GM18498 (cell line): ENCODE measurements at regions not wholly inside any gene's neighbourhood (a gene's known extent, or its start where the extent isn't known, plus 50 kb on each side); places are given as distances from the start of the nearest gene placed in this dataset.

Experiments
- ATAC-seq: cut with Tn5 transposase; IDR thresholded peaks from one replicate; pipeline ENCODE4 v1.9.1; 2021; ENCODE audit warnings: mild to moderate bottlenecking, moderate library complexity; ENCODE audit not compliant: unreplicated experiment

DNA sequence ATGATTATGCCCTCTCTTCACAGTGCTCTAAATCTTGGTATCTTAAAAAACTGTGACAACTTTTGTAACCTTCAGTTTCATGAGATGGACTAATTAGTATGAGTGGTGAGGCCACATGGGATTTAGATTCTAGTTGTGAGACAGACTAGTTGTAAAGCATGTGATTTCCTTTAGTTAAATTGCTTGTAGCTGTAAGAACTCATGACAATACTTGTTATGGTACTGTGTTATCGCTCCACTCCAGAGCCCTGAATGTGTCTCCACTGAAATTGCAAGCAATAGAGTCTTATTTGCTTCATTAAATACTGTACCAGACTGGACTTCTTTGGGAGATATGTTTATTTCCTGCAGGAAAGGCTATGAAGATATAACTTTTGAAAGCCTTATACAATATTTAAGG is 1198.3 kb upstream of the CDH6 start:
- ATAC-seq = no peak

DNA sequence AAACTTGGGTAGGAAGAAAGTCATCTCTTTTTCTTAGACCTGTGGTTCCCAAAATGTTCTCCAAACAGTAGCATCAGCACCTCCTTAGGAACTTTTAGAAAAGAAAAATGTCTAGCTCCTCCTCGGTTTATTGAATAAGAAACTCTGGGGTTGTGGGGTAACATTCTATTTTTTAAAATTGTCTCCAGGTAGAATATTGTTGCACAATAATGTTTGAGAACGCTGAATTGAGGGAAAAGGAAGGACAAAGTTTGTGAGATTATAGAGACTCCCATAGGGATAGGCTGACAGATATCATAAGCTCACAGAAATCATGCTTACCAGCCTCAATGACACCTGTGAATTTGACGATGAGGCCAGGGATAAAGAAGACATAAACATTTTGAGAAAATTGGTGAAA is 1199.0 kb upstream of the CDH6 start:
- ATAC-seq = no peak

DNA sequence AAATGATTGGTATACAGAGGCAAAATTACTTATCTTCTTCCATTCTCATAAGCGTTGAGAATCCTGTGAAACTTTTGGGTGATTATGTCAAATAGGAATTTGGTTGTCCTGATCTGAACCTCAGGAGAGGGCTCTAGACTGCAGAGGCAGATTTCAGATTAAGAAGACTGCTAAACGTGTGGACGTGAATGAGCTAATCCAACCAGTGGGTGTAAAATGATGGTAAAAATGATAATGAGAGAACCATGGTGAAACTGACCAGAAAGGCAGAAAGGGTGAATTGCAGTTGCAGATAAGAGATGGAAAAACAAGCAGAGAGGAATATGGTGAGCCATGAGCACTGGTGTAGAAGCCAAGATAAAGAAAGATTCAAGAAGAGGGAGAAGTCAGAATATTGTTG is 1200.2 kb upstream of the CDH6 start:
- ATAC-seq = no peak

DNA sequence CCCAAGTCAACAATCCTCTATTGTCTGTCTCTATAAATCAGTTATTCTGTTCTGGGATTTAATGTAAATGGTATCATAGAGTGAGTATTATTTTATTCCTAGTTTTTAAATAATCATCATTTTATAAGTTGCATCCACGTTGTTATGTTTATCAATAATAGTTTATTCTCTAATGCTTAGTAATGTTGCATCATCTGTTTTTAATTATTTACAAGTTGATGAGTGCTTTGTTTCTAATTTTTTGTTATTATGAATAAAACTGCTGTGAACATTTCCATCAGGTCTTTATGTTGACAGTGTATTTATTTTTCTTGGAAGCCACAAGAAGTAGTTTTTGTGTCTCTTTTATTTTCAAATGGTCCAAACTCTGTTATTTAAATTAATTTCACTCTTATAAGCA is 1201.2 kb upstream of the CDH6 start:
- ATAC-seq = no peak

DNA sequence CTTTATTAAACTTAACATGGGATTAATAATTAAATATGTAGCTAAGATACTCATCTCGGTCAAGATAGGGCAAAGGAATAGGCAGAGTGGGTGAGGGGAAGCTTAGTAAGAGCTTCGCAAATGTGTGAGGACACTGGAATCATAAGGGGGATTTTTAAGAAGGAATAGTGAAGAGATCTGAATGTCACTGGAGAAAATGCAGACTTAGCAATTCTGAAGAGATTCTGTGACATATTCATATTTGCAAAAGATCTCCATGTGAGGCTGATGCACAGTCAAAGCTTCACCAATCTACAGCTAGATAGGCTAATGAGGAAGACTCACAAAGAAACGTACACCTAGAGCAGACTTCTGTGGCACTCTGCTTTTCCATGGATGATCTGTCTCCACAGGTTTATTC is 1202.8 kb upstream of the CDH6 start:
- ATAC-seq = no peak

DNA sequence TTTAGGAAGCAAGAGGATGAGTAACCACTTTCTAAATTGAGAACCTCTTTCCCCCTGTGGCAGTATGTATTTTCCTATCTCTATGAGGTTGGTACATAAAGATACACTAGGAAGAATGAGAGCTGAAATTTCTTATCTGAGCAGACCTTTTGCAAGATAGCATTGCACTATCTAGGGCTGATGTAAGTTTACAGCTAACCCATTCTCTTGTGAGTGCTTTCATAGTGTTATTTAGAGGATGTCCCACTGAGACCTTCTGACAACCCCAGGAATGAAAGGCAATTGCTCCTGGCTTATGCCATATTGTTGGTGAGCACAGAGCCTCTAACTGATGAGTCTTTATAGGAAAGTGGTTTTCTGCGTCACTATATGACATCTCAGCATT is 1209.3 kb upstream of the CDH6 start:
- ATAC-seq = no peak

DNA sequence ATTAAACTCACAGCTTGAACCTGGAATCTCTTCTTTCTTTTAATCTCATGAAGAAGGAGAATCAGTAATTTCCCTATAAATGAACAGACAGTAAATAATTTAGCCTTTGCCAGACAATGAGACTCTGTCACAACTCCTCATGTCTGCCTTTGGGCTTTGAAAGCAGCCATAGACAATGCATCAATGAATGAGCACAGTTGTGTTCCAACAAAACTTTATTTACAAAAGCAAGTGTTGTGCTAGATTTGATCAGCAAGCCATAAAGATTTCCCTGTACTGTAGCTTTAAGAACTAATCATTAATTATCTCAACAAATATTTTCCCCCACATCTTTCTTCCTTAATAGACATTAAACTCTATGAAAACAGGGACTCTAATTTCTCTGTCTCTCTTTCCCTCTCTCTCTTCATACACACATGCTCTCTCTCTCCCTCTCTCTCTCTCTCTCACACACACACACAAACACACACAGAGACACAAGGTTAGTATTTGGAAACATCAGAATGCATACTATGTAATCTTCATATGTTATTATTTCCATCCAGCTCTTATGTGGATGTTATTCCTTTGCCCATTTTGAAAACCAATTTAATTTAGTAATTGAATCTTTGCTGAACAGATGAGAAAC is 1209.8 kb upstream of the CDH6 start:
- no peak for ATAC-seq

DNA sequence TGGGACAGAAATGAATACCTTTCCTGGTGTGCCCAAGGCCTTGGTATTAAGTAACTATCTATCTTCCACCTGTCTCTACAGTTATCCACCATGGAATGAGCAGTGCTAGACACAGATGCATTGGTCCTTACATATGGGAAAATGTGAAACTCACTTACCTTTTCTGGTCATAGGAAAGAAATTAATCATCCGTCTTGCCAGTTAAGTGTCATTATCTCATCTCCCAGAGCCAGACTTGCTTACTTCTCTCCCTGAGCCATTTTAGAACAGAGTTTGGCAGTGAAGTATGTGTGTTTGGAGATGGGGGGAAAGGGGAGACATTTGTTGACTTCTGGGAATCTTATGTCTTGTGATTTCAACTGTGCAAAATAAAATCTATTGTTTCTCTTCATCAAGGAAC is 1211.0 kb upstream of the CDH6 start:
- ATAC-seq = no peak

DNA sequence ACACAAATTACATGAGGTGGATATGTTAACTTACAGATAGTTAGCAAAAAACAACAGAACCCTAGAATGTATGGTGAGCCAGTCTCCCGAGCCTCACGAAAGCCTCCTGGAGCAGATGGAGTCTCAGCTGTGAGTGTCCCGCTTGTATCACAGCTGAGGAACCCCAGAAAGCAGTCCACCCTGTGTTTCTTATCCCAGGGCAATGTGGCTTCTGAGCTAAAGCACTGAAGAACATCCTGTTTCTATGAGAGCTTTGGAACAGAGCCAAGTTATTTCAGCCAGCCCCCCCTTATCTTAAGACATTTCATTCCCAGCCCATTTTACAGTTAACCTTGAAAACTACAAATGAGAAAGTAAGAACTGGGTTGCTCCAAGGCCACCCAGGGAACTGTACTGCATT is 1220.9 kb upstream of the CDH6 start:
- no peak for ATAC-seq

DNA sequence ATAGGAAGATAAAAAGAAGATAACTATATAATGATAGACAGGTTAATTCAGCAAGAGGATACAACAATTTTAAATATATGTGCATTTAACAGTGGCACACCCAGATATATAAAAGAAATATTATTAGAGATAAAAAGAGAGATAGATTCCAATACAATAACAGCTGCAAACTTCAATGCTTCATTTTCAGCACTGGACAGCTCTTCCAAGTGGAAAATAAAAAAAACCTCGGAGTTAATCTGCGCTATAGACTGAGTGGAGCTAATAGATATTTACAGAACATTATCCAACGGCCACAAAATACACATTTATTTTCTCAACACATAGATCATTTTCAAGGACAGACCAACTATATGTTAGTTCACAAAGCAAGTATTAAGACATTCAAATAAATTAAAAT is 1229.5 kb upstream of the CDH6 start:
- ATAC-seq = no peak

DNA sequence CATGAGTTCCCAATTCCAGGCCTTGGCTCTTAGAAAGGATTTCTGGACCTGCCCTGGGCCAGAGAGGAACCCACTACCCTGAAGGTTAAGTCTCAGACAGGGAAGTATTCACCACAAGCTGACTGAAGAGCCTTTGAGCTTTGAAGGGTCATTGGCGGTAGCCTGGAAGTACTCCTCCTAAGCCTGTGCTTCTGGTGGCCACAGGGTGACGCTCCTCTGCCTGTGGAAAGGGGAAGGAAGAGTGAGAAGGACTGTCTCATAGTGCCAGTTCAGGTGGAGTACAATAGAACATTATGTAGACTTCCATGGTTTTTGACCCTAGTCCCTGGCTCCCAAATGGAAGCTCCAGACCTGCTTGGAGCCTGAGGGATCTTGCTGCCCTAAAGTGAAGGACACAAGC is 1233.2 kb upstream of the CDH6 start:
- ATAC-seq = no peak

DNA sequence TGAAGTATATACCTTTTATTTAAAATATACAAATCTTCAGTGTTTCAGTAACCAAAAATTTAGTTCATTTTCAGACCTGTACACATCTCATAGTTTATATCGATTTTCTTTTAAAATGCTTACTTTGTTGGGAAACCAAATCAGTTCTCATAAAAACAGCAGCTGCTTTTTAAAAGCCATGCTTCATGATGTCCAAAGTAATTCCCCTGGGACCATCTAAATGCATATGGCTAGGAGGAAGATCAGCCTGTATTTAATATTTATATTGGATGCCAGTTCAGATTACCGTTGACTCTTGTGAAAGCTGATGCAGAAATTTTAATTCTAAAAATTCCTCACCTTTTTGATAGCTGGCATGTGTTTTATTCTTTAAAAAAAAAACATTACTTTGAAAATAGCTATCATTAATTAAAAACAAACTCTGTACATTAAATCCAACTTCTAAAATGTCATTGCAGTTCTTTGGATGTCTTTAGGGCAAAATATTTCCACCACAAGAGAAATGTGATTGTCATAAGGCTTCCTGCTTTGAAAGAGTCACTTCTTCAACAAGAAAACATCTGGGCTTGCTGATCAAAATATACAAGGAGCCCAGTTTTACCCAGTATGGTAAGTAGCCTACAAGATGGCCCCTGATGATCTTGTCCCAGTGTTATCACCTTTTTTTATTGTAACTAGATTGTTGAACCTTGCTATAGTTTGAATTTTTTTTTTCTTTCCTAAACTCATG is 1242.9 kb upstream of the CDH6 start:
- ATAC-seq = no peak

DNA sequence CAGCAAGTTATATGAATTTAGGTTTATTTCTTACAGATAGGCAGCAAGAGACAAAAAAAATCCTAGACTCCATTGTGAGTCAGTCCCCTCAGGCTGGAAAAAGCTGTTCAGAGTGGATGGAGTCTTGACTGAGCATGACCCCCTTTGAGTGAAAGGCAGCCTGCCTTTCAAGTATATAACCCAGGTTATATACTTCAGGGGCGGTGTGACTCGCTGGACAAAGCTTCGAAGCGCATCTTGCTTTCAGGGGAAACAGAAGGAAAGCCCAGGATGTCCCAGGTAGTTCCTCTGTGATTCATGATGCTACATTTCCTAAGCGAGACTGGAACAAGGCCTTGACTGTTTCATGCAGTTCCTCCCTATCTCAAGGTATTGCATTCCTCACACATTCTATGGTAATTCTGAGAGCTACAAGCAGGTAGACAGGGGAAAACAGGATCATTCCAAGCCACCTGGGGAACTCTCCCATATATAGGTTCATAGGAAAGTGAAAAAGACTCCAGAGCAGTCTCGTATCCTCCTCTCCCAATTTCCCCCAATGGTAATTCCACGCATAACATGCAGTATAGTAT is 1244.1 kb upstream of the CDH6 start:
- no peak for ATAC-seq

DNA sequence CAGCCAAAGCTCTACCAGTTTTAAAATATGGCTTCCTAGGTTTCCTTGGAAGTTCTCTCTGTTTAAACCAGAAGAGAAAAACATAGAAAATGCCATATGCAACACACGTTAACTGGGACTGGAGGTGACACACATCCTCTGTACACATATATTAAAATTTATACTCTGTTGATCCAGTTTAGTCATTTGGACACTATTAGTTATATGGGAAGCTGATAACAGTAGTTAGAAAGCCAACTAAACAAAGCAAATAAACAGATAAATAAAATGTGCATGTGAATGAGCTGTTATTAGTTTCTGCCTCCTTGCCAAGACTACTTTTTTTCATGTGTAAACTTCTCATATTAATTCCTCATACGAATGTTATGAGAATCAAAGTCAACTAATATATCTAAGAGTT is 1249.2 kb upstream of the CDH6 start:
- no peak for ATAC-seq

DNA sequence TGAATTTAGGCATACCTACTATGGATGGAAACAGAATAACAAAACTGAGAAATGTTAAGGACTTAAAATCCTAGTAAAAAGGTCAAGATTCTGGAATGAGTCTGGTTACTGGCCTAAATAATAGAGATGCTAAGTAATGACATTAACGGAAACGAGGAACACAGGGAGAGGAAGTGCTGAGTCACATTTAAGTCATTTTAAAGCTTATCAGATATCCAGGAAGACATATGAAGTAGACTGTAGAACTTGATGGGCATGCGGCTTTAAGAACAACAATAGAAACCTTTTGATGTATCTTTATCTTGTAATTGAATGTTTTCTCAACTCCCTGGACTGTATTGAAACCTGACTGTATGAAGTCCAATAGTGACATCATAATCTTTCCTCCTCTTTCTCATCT is 1251.4 kb upstream of the CDH6 start:
- no peak for ATAC-seq

DNA sequence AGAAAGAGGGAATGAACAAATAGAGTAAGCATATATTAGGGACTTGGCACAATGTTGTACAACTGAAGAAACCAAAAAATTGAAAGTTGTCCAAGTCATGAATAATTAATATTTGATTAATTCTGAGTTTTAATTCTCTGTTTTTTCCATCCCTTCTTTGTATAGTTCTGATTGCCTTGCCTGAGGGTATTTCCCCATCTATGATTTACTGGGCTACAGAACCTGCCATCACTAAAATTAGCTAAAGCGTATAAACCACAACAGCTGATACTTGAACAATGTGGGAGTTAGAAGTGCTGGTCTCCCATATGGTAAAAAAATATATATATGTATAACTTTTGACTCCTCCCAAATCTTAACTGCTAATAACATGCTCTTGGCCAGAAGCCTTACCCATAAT is 1253.5 kb upstream of the CDH6 start:
- no peak for ATAC-seq

DNA sequence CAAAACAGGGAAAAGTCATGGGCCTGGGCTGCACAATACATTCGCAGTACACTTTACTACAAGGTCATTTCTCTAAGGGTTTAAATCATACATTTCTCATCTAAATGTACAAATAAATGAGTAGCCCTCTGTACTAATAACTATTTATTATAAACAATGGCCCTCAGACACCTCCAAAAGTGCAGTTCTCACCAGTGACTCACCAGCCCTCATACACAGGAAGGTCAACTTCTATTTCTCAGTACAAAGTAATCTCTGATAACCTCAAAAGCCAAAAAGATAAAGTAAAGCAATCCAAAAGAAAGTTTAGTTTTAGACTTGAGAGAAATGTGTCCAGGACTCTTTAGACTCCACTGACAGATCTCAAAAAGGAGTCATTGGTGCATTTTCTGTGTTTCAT is 1258.1 kb upstream of the CDH6 start:
- no peak for ATAC-seq

DNA sequence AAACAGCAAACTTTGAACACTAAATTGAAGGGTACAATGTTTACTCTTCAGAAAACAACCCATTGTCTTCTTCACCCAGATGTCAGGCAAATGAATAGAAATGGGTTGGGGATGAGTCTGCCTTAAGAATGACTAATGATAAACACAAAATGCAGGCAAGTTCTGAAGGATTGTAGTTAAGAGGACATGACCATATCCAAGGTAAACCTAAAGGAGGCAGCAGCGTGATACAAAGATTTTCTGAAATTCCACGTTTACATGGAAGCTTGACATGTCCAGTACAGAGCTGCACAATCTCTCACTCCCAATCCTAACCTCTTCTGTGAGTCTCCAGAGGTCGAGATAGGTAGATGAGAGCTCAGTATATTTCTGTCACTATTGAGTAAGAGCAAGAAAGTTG is 1263.2 kb upstream of the CDH6 start:
- ATAC-seq = no peak

DNA sequence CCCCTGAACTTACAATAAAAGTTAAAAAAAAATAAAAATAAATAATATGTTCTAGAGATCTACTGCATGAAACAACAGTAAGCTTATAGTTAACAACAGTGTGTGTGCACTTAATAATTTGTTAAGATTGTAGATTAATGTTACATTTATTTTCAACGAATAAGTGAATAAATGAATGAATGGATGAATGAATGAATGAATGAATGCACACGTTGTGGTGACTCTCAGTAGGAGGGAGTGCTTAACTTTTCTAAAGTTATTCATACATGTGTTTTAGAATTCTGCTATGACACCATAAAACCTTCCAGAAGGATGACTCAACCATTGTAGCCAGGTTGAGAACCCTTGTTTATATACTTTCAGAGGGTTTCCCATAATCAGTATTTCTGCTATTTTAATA is 1269.4 kb upstream of the CDH6 start:
- ATAC-seq = no peak

DNA sequence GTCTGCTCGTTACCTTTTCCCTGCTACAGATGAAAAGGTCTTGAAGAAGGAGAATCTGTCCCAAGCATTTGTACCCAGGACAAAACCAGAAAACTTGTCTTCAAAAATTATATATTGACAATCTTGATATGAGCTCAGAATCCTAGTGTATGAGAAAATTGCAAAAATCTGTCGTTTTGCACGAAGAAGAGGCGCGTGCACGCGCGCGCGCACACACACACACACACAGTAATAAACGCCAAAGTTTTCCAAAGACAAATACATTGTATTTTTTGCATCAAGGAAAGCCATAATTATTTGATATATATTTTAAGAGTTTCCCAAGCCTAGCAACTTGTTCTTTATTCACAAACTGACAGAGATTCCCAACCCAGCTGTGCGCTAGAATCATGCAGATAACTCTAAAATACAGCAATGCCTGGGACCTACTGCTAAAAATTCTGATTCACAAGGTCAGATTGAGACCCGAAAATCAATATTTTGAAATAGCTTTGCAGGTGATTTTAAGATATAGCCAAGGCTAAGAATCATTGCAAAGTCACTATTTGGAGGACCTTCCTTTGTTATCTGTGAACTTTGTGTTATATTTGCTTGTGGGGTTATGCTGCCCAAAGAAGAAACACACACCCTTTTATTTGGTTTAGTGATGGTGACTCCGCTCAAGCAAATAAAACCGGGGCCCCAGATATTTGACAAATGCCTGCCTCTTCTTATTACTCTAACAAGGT is 1287.7 kb upstream of the CDH6 start:
- no peak for ATAC-seq

DNA sequence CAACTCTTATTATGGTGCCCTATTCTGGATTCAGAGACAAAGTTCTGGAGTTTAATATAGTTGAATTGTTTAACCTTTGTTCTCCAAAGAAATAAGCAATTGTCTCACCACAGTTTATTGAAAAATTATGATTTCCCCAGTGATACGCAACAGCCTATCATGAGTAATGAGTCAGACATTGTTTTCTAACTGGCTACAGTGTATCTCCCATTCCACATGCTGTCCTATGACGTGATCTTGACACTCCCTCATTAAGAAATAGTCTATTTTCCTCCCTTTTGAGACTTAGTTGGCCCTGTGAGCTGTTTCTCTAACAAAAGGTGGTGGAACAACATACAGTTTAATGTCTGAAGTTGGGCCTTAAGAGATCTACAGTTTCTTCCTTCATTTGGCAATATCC is 1290.6 kb upstream of the CDH6 start:
- no peak for ATAC-seq

DNA sequence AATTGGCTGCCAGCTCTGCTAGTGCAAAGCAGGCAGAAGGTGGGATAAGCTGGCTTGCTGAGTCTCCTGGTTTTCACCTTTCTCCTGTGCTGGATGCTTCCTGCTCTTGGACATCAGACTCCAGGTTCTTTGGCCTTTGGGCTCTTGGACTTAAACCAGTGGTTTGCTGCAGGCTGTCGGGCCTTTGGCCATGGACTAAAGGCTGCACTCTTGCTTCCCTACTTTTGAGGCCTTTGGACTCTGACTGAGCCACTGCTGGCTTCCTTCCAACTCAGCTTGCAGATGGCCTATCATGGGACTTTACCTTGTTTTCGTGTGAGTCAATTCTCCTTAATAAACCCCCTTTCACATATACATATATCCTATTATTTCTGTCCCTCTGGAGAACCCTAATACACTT is 1293.9 kb upstream of the CDH6 start:
- ATAC-seq = no peak
